Thyroid gland (tissue), 4 donors: ENCODE measurements at regions not wholly inside any gene's neighbourhood (a gene's known extent, or its start where the extent isn't known, plus 50 kb on each side); places are given as distances from the start of the nearest gene placed in this dataset.

Experiments
- DNase-seq, 2 donors: peaks; one replicate each; pipeline ENCODE4 v3.0.0-alpha.2; 2019
- H3K27ac ChIP-seq, 3 donors: fragments of 200-600 bp; sonication (generic); 1 replicate in 2 of 3; 2 replicates in 1 of 3; pipeline ENCODE4 v1.5.1; 2016 to 2019; ENCODE audit warnings: mild to moderate bottlenecking in 1 of 3, moderate library complexity in 1 of 3
- H3K27me3 ChIP-seq: fragments of 200-600 bp; sonication (generic); one replicate; pipeline ENCODE4 v1.5.1; 2019
- H3K36me3 ChIP-seq, 2 donors: fragments of 200-600 bp; sonication (generic); one replicate each; pipeline ENCODE4 v1.5.1; 2016 to 2019
- H3K4me1 ChIP-seq, 2 donors: fragments of 200-600 bp; sonication (generic); one replicate each; pipeline ENCODE4 v1.5.1; 2017 to 2019
- H3K4me3 ChIP-seq, 3 donors: fragments of 200-600 bp; sonication (generic); replicated peaks in 1 of 3; 1 replicate in 2 of 3; 2 replicates in 1 of 3; pipeline ENCODE4 v1.5.1; 2016; ENCODE audit warnings: mild to moderate bottlenecking in 1 of 3
- H3K9me3 ChIP-seq: fragments of 200-600 bp; sonication (generic); one replicate; pipeline ENCODE4 v1.5.1; 2017
- CTCF ChIP-seq, 6 experiments: fragments of 200-600 bp in 3 of 6; fragments of 450-650 bp in 3 of 6; sonication (generic) in 3 of 6; IDR thresholded peaks; one replicate each; pipeline ENCODE4 v1.5.1; 2016 to 2019; ENCODE audit warnings: antibody characterized with exemption in 6 of 6, mild to moderate bottlenecking in 2 of 6, inconsistent platforms in 1 of 6, moderate library complexity in 1 of 6
- POLR2A ChIP-seq, 2 donors: fragments of 450-650 bp; IDR thresholded peaks; one replicate each; pipeline ENCODE4 v1.6.1; 2017; ENCODE audit warnings: antibody characterized with exemption in 2 of 2, mild to moderate bottlenecking in 2 of 2, moderate library complexity in 1 of 2
- WGBS, 2 donors: methylation state at CpG; one replicate each; pipeline ENCODE4 v1.1.5; 2017; 5-methylcytosine and 5-hydroxymethylcytosine counted together
- intact Hi-C: fragments of 100-400 bp; cut with DNase I; formaldehyde crosslinking; loops from one replicate; pipeline ENCODE4 v1.15.1; 2023

DNA sequence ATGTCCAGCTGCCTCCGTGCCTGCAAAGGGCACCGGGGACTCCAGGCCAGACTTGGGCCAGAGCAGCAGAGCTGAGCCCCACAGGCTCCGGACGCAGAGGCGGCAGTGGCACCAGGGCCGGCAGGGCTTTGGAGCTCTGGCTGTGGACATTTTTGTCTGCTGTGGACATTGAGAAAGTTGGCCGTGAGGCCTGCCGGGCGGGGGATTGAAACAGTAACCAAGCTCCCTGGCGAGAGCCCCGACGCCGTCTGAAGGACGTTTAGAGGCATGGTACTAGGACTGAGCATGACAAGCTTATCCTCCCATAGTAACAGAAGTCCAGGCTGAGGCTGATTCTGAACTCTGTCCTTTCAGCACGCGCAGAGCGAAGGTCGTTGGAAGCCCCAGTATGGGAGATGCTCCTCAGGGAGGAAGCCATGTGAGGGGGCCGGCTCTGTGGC, 323.8 kb downstream of the AMY1C start:
- WGBS, 2 donors, result 89% methylated on average over 17 of the region's 19 CpGs
- intact Hi-C loops, result no loop called here
- Histone ChIP-seq H3K9me3 (no peaks in the 10 kb centered on the region), H3K4me3 (no peak overlapping the region), H3K4me1 (no peaks in the 10 kb centered on the region), H3K27me3 (no peaks in the 10 kb centered on the region), H3K36me3 (no peaks in the 10 kb centered on the region), H3K27ac (no peak overlapping the region)
- no peak for TF ChIP-seq CTCF (IDR thresholded peaks at IDR 0.05)
- no peak for TF ChIP-seq POLR2A (IDR thresholded peaks at IDR 0.05)
- no peak for DNase-seq

- Histone ChIP-seq H3K4me3 (no peak overlapping the region), H3K9me3 (no peaks in the 10 kb centered on the region), H3K36me3 (no peaks in the 10 kb centered on the region), H3K27me3 (no peaks in the 10 kb centered on the region), H3K27ac (no peak overlapping the region), H3K4me1 (no peaks in the 10 kb centered on the region)
- WGBS, 2 donors, result 72 to 77% methylated on average over 2 of the region's 2 CpGs
- intact Hi-C loops, result no loop called here
- DNase-seq, result no peak
- TF ChIP-seq POLR2A (IDR thresholded peaks at IDR 0.05) (no peak), CTCF (IDR thresholded peaks at IDR 0.05) (no peak)
Measured at GRCh38 chr1:104082221-104082620, 332.5 kb downstream of the AMY1C start.

GRCh38 chr1:104084380-104084779, 334.7 kb downstream of the AMY1C start:
- DNase-seq, result no peak
- no peaks in the 10 kb centered on the region for H3K9me3 ChIP-seq
- 54 to 84% methylated on average over 3 of the region's 3 CpGs for WGBS, 2 donors
- TF ChIP-seq POLR2A (IDR thresholded peaks at IDR 0.05) (no peak), CTCF (IDR thresholded peaks at IDR 0.05) (no peak)
- intact Hi-C loops, result no loop called here
- H3K4me3 ChIP-seq, result no peak overlapping the region
- no peak overlapping the region for H3K27ac ChIP-seq
- H3K36me3 ChIP-seq, result no peaks in the 10 kb centered on the region
- H3K27me3 ChIP-seq, result no peaks in the 10 kb centered on the region
- no peaks in the 10 kb centered on the region for H3K4me1 ChIP-seq

DNA sequence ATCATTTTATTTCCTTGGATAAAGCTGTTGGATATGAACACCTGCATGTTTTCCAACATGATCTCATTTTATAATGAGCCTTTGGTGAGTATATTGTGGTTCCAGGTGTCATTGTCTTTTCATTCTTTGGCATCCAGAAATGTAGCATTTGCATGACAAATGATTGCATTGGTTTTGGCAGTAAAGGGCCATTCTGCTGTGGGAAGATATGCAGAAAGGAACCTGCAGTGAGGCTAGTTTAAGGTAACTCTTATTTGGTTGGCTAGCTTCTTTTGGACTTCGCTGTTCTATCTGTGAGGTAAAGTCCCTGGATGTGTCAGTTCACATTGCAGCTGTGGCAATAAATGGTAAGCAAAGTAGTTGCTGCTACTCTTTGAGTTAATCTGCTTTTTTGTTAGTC, 343.0 kb downstream of the AMY1C start:
- no peak for DNase-seq
- WGBS, 2 donors, result 84 to 88% methylated on average over 1 of the region's 1 CpG
- intact Hi-C loops, result no loop called here

DNA sequence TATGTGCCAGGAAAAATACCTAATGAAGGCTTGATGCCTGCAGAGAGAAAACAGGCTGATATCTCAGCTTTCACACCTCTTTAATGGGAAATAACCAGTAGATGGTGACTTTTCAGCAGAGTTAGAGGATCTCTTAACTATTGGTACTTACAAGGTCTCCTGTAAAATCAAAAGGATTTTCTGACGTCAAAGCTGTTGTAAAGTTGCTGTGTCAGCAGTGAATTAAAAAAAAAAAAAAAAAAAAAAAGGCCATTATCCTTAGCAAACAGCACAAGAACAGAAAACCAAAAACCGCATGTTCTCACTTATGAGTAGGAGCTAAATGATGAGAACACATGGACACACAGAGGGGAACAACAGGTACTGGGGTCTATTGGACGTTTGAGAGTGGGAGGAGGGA, 349.1 kb downstream of the AMY1C start:
- Histone ChIP-seq H3K36me3 (no peaks in the 10 kb centered on the region), H3K27me3 (no peaks in the 10 kb centered on the region), H3K27ac (no peak overlapping the region), H3K9me3 (no peaks in the 10 kb centered on the region), H3K4me1 (no peaks in the 10 kb centered on the region), H3K4me3 (no peak overlapping the region)
- TF ChIP-seq POLR2A (IDR thresholded peaks at IDR 0.05), result no peak
- TF ChIP-seq CTCF (IDR thresholded peaks at IDR 0.05), result no peak
- 25 to 48% methylated on average over 3 of the region's 3 CpGs for WGBS, 2 donors
- DNase-seq, result no peak
- intact Hi-C loops, result no loop called here

More for the DNA sequence above, 343.0 kb downstream of the AMY1C start:
- H3K9me3 ChIP-seq, result no peaks in the 10 kb centered on the region
- H3K27ac ChIP-seq, result no peak overlapping the region
- no peaks in the 10 kb centered on the region for H3K4me1 ChIP-seq
- H3K4me3 ChIP-seq, result no peak overlapping the region
- no peaks in the 10 kb centered on the region for H3K27me3 ChIP-seq
- H3K36me3 ChIP-seq, result no peaks in the 10 kb centered on the region
- TF ChIP-seq POLR2A (IDR thresholded peaks at IDR 0.05) (no peak), CTCF (IDR thresholded peaks at IDR 0.05) (no peak)
